ENCODE measurements at regions not wholly inside any gene's neighbourhood (a gene's known extent, or its start where the extent isn't known, plus 50 kb on each side); places are given as distances from the start of the nearest gene placed in this dataset.

- no peaks in the 10 kb centered on the region for H3K27me3 Mint-ChIP-seq (ENCODE audit: insufficient read depth)
- TF ChIP-seq CTCF (IDR thresholded peaks at IDR 0.05) = no peak
- no peak for DNase-seq
- H3K9me3 Mint-ChIP-seq = peaks cover 17% of the 10 kb centered on the region
- H3K36me3 Mint-ChIP-seq (ENCODE audit: low read depth) = no peaks in the 10 kb centered on the region
- H3K27ac Mint-ChIP-seq = no peak overlapping the region
- no peak overlapping the region for H3K4me3 Mint-ChIP-seq
- H3K4me1 Mint-ChIP-seq (ENCODE audit: low read depth) = no peaks in the 10 kb centered on the region
Observed at GRCh38 chr20:7606941-7607340, 333.3 kb downstream of the HAO1 start.

GRCh38 chr20:7608250-7608649 lies 332.0 kb downstream of the HAO1 start:
- no peak for TF ChIP-seq CTCF (IDR thresholded peaks at IDR 0.05)
- H3K4me1 Mint-ChIP-seq (ENCODE audit: low read depth) = no peaks in the 10 kb centered on the region
- H3K36me3 Mint-ChIP-seq (ENCODE audit: low read depth) = no peaks in the 10 kb centered on the region
- no peak for DNase-seq
- H3K27me3 Mint-ChIP-seq (ENCODE audit: insufficient read depth) = no peaks in the 10 kb centered on the region
- H3K9me3 Mint-ChIP-seq = peaks cover 15% of the 10 kb centered on the region
- H3K4me3 Mint-ChIP-seq = no peak overlapping the region
- no peak overlapping the region for H3K27ac Mint-ChIP-seq

GRCh38 chr20:7609251-7609650 lies 331.0 kb downstream of the HAO1 start:
- H3K36me3 Mint-ChIP-seq (ENCODE audit: low read depth) = no peaks in the 10 kb centered on the region
- no peak overlapping the region for H3K27ac Mint-ChIP-seq
- no peaks in the 10 kb centered on the region for H3K4me1 Mint-ChIP-seq (ENCODE audit: low read depth)
- no peak for DNase-seq
- H3K27me3 Mint-ChIP-seq (ENCODE audit: insufficient read depth) = no peaks in the 10 kb centered on the region
- TF ChIP-seq CTCF (IDR thresholded peaks at IDR 0.05) = no peak
- H3K4me3 Mint-ChIP-seq = no peak overlapping the region
- H3K9me3 Mint-ChIP-seq = peaks cover 14% of the 10 kb centered on the region

GRCh38 chr20:7610681-7611080 lies 329.6 kb downstream of the HAO1 start:
- Mint-ChIP-seq H3K9me3 (peaks cover 12% of the 10 kb centered on the region), H3K27me3 (ENCODE audit: insufficient read depth) (no peaks in the 10 kb centered on the region), H3K36me3 (ENCODE audit: low read depth) (no peaks in the 10 kb centered on the region), H3K4me1 (ENCODE audit: low read depth) (no peaks in the 10 kb centered on the region), H3K27ac (no peak overlapping the region), H3K4me3 (no peak overlapping the region)
- DNase-seq = no peak
- no peak for TF ChIP-seq CTCF (IDR thresholded peaks at IDR 0.05)

GRCh38 chr20:7617797-7618196 lies 322.5 kb downstream of the HAO1 start:
- no peaks in the 10 kb centered on the region for H3K36me3 Mint-ChIP-seq (ENCODE audit: low read depth)
- TF ChIP-seq CTCF (IDR thresholded peaks at IDR 0.05) = no peak
- no peak overlapping the region for H3K27ac Mint-ChIP-seq
- H3K4me1 Mint-ChIP-seq (ENCODE audit: low read depth) = no peaks in the 10 kb centered on the region
- H3K9me3 Mint-ChIP-seq = peaks cover 16% of the 10 kb centered on the region
- H3K27me3 Mint-ChIP-seq (ENCODE audit: insufficient read depth) = no peaks in the 10 kb centered on the region
- no peak overlapping the region for H3K4me3 Mint-ChIP-seq
- no peak for DNase-seq

GRCh38 chr20:7622399-7622961 lies 317.8 kb downstream of the HAO1 start:
- no peaks in the 10 kb centered on the region for H3K36me3 Mint-ChIP-seq (ENCODE audit: low read depth)
- no peak overlapping the region for H3K4me3 Mint-ChIP-seq
- H3K27ac Mint-ChIP-seq = no peak overlapping the region
- TF ChIP-seq CTCF (IDR thresholded peaks at IDR 0.05) = no peak
- no peak for DNase-seq
- no peaks in the 10 kb centered on the region for H3K4me1 Mint-ChIP-seq (ENCODE audit: low read depth)
- no peaks in the 10 kb centered on the region for H3K27me3 Mint-ChIP-seq (ENCODE audit: insufficient read depth)
- peaks cover 25% of the 10 kb centered on the region for H3K9me3 Mint-ChIP-seq

All from HFFc6 (cell line).